Neural cell (in vitro differentiated cells): ENCODE measurements at regions not wholly inside any gene's neighbourhood (a gene's known extent, or its start where the extent isn't known, plus 50 kb on each side); places are given as distances from the start of the nearest gene placed in this dataset.

Source experiments
- H2AFZ ChIP-seq: fragments of 200-600, 300-800 bp; sonication (generic), shearing (Covaris generic); 2 replicates; pipeline ENCODE4 v1.6.0; 2014; ENCODE audit warnings: low read depth, mild to moderate bottlenecking, antibody characterized with exemption, low read length, moderate library complexity
- H3F3A ChIP-seq: fragments of 200-600 bp; shearing (Covaris generic); 2 replicates; pipeline ENCODE4 v1.6.1; 2016; ENCODE audit warnings: mild to moderate bottlenecking, moderate library complexity, mixed read lengths, antibody characterized with exemption, low read length; ENCODE audit not compliant: insufficient read depth, poor library complexity, severe bottlenecking
- H3K27ac ChIP-seq: fragments of 200-600, 300-800 bp; sonication (generic), shearing (Covaris generic); 2 replicates; pipeline ENCODE4 v1.5.1; 2014; ENCODE audit warnings: mild to moderate bottlenecking, low read length, moderate library complexity
- H3K27me3 ChIP-seq: fragments of 300-800, 200-600 bp; sonication (generic), shearing (Covaris generic); 2 replicates; pipeline ENCODE4 v1.6.0; 2014; ENCODE audit warnings: mild to moderate bottlenecking, low read depth, low read length, moderate library complexity; ENCODE audit not compliant: insufficient read depth
- H3K36me3 ChIP-seq: fragments of 300-800, 200-600 bp; sonication (generic), shearing (Covaris generic); 2 replicates; pipeline ENCODE4 v1.5.1; 2014; ENCODE audit warnings: mild to moderate bottlenecking, antibody characterized with exemption, low read length, moderate library complexity; ENCODE audit not compliant: insufficient read depth
- H3K4me2 ChIP-seq: fragments of 300-800, 200-600 bp; sonication (generic), shearing (Covaris generic); 2 replicates; pipeline ENCODE4 v1.6.0; 2014; ENCODE audit warnings: mild to moderate bottlenecking, low read length
- H3K4me3 ChIP-seq: fragments of 300-800, 200-600 bp; sonication (generic), shearing (Covaris generic); 2 replicates; pipeline ENCODE4 v1.5.1; 2014; ENCODE audit warnings: mild to moderate bottlenecking, low read length, moderate library complexity
- H3K79me2 ChIP-seq: fragments of 200-600 bp; shearing (Covaris generic); replicated peaks from 2 replicates; pipeline ENCODE4 v1.6.0; 2014; ENCODE audit warnings: mild to moderate bottlenecking, low read length, moderate library complexity; ENCODE audit not compliant: insufficient read depth
- H3K9ac ChIP-seq: fragments of 300-800, 200-600 bp; sonication (generic), shearing (Covaris generic); 2 replicates; pipeline ENCODE4 v1.6.1; 2016; ENCODE audit warnings: mild to moderate bottlenecking, low read length, mixed read lengths
- H3K9me2 ChIP-seq: fragments of 200-600 bp; shearing (Covaris generic); 2 replicates; pipeline ENCODE4 v1.6.1; 2016; ENCODE audit warnings: mild to moderate bottlenecking, low read length, mixed read lengths; ENCODE audit not compliant: insufficient read depth
- H3K9me3 ChIP-seq: fragments of 200-600, 300-800 bp; sonication (generic), shearing (Covaris generic); 2 replicates; pipeline ENCODE4 v1.6.1; 2016; ENCODE audit warnings: mild to moderate bottlenecking, mixed run types, low read length, moderate library complexity, mixed read lengths
- H4K20me1 ChIP-seq: fragments of 200-600 bp; shearing (Covaris generic); 2 replicates; pipeline ENCODE4 v1.6.1; 2016; ENCODE audit warnings: mild to moderate bottlenecking, mixed run types; ENCODE audit not compliant: insufficient read depth
- CTCF ChIP-seq: fragments of 450-650 bp; IDR thresholded peaks from 2 replicates; pipeline ENCODE4 v1.5.1; 2014; ENCODE audit warnings: antibody characterized with exemption, mild to moderate bottlenecking, moderate library complexity; ENCODE audit not compliant: poor library complexity, severe bottlenecking
- EP300 ChIP-seq: fragments of 450-650 bp; conservative IDR thresholded peaks from 2 replicates; pipeline ENCODE4 v1.6.1; 2014; ENCODE audit warnings: antibody characterized with exemption, mild to moderate bottlenecking, moderate library complexity; ENCODE audit not compliant: poor library complexity, severe bottlenecking
- EZH2 ChIP-seq: fragments of 200-600, 300-800 bp; shearing (Covaris generic), sonication (generic); IDR thresholded peaks from 2 replicates; pipeline ENCODE4 v1.6.1; 2014; ENCODE audit warnings: antibody characterized with exemption, low read length, borderline replicate concordance, mild to moderate bottlenecking; ENCODE audit not compliant: insufficient read depth, poor library complexity, severe bottlenecking
- MXI1 ChIP-seq: fragments of 450-650 bp; conservative IDR thresholded peaks from 2 replicates; pipeline ENCODE4 v1.6.1; 2014; ENCODE audit warnings: antibody characterized with exemption, mild to moderate bottlenecking; ENCODE audit not compliant: poor library complexity, severe bottlenecking
- POLR2AphosphoS5 ChIP-seq: IDR thresholded peaks from 2 replicates; pipeline ENCODE4 v1.6.1; 2012
- RAD21 ChIP-seq: fragments of 450-650 bp; conservative IDR thresholded peaks from 2 replicates; pipeline ENCODE4 v1.6.1; 2014; ENCODE audit warnings: antibody characterized with exemption, mild to moderate bottlenecking, moderate library complexity
- REST ChIP-seq: IDR thresholded peaks from 2 replicates; pipeline ENCODE4 v1.6.1; 2012; ENCODE audit warnings: borderline replicate concordance
- SMC3 ChIP-seq: fragments of 450-650 bp; conservative IDR thresholded peaks from 2 replicates; pipeline ENCODE4 v1.6.1; 2014; ENCODE audit warnings: antibody characterized with exemption, mild to moderate bottlenecking, moderate library complexity; ENCODE audit not compliant: poor library complexity
- TAF1 ChIP-seq: IDR thresholded peaks from 2 replicates; pipeline ENCODE4 v1.6.1; 2012; ENCODE audit warnings: low read depth

GRCh38 chr12:84502907-84503787 lies 409.5 kb downstream of the SLC6A15 start:
- H2AFZ ChIP-seq = no peak overlapping the region
- TF ChIP-seq MXI1 (no peak), EZH2 (no peak), SMC3 (no peak), CTCF (no peak), EP300 (no peak), REST (no peak), RAD21 (no peak), POLR2AphosphoS5 (no peak), TAF1 (no peak)

GRCh38 chr12:84502180-84502860 lies 410.3 kb downstream of the SLC6A15 start:
- H3K27ac ChIP-seq = no peak overlapping the region
- no peak overlapping the region for H3K4me3 ChIP-seq
- H4K20me1 ChIP-seq = no peaks in the 10 kb centered on the region
- no peaks in the 10 kb centered on the region for H3F3A ChIP-seq
- H3K4me2 ChIP-seq = no peak overlapping the region
- TF ChIP-seq RAD21 = no peak
- TF ChIP-seq MXI1 = no peak
- no peaks in the 10 kb centered on the region for H3K79me2 ChIP-seq
- H3K36me3 ChIP-seq = no peaks in the 10 kb centered on the region
- no peaks in the 10 kb centered on the region for H3K9me3 ChIP-seq
- H3K27me3 ChIP-seq = no peaks in the 10 kb centered on the region
- no peak overlapping the region for H2AFZ ChIP-seq
- no peak overlapping the region for H3K9ac ChIP-seq
- H3K9me2 ChIP-seq = no peaks in the 10 kb centered on the region

More at GRCh38 chr12:84502907-84503787, 409.5 kb downstream of the SLC6A15 start:
- H3K4me3 ChIP-seq = no peak overlapping the region
- no peak overlapping the region for H3K4me2 ChIP-seq
- no peaks in the 10 kb centered on the region for H3K27me3 ChIP-seq
- H3K79me2 ChIP-seq = no peaks in the 10 kb centered on the region
- no peak overlapping the region for H3K27ac ChIP-seq
- no peak overlapping the region for H3K9ac ChIP-seq
- no peaks in the 10 kb centered on the region for H4K20me1 ChIP-seq
- H3K36me3 ChIP-seq = no peaks in the 10 kb centered on the region
- no peaks in the 10 kb centered on the region for H3F3A ChIP-seq
- H3K9me2 ChIP-seq = no peaks in the 10 kb centered on the region
- H3K9me3 ChIP-seq = no peaks in the 10 kb centered on the region
